ENCODE measurements at regions not wholly inside any gene's neighbourhood (a gene's known extent, or its start where the extent isn't known, plus 50 kb on each side); places are given as distances from the start of the nearest gene placed in this dataset.

DNA sequence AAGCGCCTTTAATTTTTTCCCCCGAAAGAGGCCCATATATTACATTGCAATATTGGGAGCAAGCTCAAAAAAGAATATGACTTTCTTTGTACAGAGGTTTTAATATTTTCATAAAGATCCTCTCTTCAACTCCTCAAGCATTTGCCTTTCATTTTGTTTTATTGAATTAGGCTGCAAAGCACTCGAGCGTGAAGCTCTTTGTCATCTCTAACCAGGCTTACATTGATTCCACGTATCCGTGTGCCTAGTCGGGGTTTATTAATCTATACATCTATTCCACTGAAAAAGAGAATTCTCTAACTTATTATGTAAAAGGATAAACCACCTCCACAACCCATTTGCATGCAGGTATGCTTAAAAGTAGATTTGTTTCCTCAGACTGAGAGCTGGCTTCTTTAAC, 234.8 kb upstream of the TMPO start:
- no peak for DNase-seq (ENCODE audit: low read depth)

GRCh38 chr12:98291828-98292227, 223.6 kb upstream of the TMPO start:
- no peak for DNase-seq (ENCODE audit: low read depth)

- DNase-seq (ENCODE audit: low read depth): no peak
Observed at GRCh38 chr12:98294051-98294805, 221.2 kb upstream of the TMPO start.

GRCh38 chr12:98295681-98296080, 219.7 kb upstream of the TMPO start:
- no peak for DNase-seq (ENCODE audit: low read depth)

DNA sequence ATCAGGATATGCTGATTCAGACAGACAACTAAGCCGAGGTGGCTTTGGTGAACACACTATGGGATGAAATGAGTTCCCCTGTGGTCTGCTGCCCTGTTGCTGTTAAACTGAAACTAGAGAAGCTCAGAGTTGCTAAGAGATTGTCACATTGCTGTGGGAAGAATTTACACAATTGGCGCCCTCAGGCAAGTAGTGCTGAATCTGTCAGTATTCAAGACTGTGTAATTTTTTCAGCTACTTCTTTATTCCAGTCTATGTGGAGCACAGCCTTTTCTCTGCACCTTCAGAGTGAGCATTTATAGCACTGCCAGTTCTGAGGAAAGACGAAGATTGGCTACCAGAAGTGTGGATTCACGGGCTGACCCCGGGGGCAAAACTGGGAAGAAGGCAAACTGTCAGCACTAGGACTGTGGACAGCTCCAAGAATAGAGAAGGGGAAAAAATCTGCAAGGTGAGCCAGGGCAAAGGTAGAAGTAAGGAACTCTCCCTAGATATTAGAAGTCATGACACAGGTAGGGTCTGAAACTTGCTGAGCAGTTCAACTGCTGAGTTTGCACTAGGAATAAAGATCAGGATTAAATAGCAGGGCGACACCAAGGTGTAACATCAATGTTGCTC, 218.8 kb upstream of the TMPO start:
- DNase-seq (ENCODE audit: low read depth): no peak

GRCh38 chr12:98297538-98297937, 217.9 kb upstream of the TMPO start:
- DNase-seq (ENCODE audit: low read depth): no peak

DNA sequence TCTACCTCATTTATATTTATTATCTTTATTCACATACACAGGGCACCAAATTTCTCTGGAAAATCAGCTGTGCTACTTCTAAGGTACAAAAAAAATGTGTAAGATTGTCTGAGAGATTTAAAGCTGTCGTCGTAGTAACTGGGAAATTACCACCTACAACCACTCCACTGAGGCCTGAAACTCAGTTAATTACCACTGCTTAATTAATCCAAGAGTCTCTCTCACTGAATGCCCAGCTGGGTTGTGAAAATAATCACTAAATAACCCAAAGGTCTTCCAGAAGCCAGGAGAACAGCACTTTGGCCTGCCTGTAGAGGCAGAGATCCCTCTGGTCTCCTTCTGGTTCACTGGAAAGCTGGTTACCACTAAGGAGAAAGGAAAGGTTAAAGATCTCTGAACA, 207.2 kb upstream of the TMPO start:
- no peak for DNase-seq (ENCODE audit: low read depth)

GRCh38 chr12:98317939-98318899, 197.2 kb upstream of the TMPO start:
- no peak for DNase-seq (ENCODE audit: low read depth)

GRCh38 chr12:98319716-98320425, 195.5 kb upstream of the TMPO start:
- no peak for DNase-seq (ENCODE audit: low read depth)

- DNase-seq (ENCODE audit: low read depth): no peak
Observed at GRCh38 chr12:98325003-98325402, 190.4 kb upstream of the TMPO start.

- no peak for DNase-seq (ENCODE audit: low read depth)
Observed at GRCh38 chr12:98328467-98328866, 186.9 kb upstream of the TMPO start.

- DNase-seq (ENCODE audit: low read depth): no peak
Observed at GRCh38 chr12:98329589-98329988, 185.8 kb upstream of the TMPO start.

DNA sequence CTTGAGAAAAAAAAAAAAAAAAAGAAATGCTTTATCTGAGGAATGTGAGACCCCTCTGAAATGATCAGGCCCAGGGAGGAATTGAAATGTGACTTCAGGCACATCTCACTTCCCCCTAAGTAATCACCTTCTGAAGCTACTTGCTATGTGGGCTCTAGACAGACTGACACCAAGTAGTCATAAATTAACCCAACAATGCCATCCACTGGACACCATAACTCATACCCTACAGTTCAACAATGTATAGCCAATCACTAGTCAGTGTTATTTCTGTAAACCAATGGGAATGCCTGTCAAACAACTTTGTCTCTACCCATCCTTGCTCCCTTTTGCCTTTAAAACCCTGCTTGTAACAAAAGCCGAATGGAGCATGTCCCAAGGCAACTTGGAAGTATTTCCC, 182.7 kb upstream of the TMPO start:
- DNase-seq (ENCODE audit: low read depth): no peak

DNA sequence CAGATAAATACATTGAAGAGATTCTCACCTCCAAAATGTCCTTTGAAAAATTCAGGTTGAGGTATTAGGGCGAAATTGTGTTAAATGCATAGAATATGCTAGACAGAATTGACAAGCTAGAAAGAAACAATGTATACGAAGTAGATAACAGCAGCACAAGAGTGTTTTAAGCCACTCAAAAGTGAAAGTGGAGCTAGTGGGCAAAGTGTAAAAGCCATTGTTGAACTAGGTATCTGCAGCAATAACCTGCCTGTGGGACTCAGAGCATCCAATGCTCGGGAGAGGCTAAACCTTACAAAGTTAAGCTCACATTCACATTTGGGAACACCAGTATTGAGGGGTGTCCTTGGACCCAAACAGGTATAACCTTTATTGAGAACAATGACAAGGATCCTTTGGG, 180.6 kb upstream of the TMPO start:
- no peak for DNase-seq (ENCODE audit: low read depth)

DNA sequence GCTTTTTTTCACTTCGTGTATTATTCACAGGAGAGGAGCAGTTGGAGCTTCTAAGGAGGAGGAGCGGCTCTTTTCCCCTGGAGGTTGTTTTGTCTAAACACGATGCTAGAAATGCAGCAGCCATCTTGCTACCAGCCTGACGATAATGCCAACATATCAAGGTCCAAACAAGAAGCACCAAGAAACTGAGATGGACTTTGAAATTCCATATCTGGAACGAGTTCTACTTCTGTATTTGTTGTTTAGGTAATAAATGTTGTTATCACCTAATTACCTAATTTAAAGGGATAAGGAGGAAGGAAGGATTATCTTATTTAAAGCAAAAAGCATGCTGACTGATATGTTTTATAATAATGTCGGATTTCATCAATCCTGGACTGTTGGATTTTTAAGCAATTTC, 174.4 kb upstream of the TMPO start:
- DNase-seq (ENCODE audit: low read depth): no peak

DNA sequence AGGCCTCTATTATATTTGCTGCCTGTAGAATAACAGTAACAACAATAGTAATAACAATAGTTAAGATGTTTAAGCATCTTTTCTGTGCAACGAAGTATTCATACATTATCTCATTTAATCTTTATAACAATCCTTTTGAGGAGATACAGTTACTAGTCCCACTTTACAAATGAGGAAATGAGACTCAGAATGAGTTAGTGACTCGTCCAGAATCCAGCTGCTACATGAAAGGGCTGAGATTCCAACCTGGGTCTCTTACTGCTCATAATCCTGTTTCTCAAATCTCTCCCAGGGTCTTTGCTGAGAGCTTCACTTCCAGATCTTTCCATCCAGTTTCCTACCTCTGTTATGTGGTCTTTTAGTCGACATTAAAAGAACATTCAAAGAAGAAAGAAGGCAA, 173.7 kb upstream of the TMPO start:
- DNase-seq (ENCODE audit: low read depth): no peak

- DNase-seq (ENCODE audit: low read depth): no peak
Observed at GRCh38 chr12:98343002-98343567, 172.3 kb upstream of the TMPO start.

DNA sequence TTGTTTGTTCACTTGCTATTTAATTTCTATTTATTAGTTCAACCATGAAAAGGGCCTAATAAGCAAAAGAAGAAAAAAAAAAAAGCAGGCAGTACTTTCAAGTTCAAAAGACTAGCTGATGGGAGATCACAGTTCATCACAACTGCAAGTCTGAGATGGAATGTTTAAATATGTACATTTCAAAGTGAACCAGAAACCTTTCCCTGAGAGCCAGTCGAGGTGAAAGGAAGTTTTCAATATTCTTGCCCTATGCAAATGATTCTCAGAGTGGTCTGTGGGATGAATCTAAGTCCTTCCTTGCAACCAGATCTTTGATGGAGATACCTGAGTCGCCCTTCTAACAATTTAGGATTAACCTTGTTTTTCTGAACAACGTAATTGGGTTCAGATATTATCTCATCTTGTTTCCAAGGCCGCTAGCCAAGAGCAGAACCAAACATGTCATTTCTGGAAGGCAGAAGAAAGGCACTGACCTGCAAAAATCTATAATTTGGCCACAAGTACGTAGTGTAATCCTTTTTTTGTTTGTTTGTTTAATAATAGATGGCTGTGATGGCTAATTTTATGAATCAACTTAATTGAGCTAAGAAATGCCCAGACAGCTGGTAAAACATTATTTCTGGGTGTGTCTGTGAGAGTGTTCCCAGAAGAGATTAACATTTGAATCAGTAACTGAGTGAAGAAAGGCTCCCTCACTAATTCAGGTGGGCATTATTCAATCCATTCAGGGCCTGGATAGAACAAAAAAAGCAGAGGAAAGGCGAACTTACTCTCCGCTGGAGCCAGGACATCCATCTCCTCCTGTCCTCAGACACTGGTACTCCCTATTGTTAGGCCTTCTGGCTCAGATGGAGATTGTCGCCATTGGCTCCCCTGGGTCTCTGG, 171.1 kb upstream of the TMPO start:
- no peak for DNase-seq (ENCODE audit: low read depth)

DNA sequence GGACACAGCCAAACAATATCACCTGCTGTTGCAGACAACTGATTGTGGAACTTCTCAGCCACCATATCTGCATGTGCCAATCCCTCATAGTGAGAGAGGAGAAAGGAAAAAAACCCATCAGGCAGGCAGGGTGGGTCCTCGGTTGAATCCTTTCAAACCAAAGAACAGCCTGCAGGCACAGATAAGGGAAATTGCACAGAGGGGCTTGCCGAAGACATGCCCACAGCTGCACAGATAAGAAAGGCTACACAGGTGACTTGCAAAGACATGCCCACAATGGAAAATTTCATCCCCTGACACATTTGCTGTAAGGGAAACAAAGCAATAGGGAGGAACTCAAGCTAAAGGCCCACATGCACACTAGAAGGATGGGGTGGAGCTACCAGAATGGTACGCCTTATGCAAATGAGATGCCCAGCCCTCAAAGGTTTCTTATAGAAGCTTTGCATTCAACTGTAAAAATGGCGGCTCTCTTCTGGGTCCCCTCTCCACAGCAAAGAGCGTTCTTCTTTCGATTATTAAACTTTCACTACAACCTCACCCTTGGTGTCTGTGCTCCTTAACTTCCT, 170.0 kb upstream of the TMPO start:
- no peak for DNase-seq (ENCODE audit: low read depth)

GRCh38 chr12:98351089-98351488, 164.3 kb upstream of the TMPO start:
- DNase-seq (ENCODE audit: low read depth): no peak

GRCh38 chr12:98351784-98352183, 163.6 kb upstream of the TMPO start:
- DNase-seq (ENCODE audit: low read depth): no peak

Measured in stimulated activated CD8-positive, alpha-beta memory T cell treated with anti-CD3 and anti-CD28 coated beads, Interleukin-15, amount 100 ng/mL, for 24 hours (primary cell).